ENCODE measurements at regions not wholly inside any gene's neighbourhood (a gene's known extent, or its start where the extent isn't known, plus 50 kb on each side); places are given as distances from the start of the nearest gene placed in this dataset.

DNA sequence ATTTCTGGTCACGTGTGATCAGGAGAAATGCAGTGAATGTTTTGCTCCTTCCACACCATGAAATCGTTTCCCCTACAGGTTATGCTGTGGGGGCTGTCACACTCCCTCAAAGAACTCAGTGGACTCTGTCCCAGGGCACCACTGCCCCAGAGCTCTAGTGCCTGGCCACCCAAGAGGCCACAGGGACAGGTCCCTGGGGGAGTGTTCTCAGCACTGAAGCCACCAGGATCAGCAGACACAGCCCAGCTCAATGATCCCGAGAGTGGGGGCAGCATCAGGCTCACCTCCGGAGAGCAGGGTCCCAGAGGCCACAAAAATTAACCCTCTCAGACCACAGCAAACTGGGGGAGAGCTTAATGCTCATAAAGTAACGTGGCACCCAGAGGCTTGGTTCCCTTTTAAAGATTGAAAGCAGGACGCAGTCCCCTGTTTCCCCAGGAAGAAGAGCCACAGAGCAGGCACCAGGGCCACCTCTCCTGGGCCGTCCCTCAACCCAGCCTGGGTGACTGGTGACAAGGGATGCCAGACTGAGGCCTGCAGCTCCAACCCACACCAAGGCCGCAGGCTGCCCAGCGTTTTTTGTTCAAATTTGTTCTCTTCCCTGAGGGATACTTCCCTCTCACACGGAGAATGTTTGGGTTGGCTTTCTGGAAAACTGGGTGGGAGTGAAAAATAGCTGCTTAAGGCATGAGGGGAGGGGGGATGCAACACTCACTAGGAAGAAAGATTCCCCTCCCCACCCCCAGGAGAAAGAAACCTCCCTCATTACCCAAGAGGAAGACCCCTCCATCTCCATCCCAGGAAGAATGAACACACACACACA lies 123.3 kb upstream of the IGF1R start:
- FAIRE-seq: no peak
- CTCF ChIA-PET: interaction anchor here (1.0 to 7.9 kb wide), 5 partner anchors 44 to 550 kb away, joined by 3 to 90 read pairs (median 3); no protein-coding TSS in a partner anchor
- 66% methylated on average over 9 of the region's 10 CpGs for WGBS (ENCODE audit: missing lambda C conversion rate)

GRCh38 chr15:98525661-98526001 lies 122.7 kb upstream of the IGF1R start:
- no peak for DNase-seq (ENCODE audit: low read depth in 1 of 2, low spot score in 1 of 2)
- Histone ChIP-seq H3K4me2 (no peak overlapping the region), H3K9me3 (no peaks in the 10 kb centered on the region), H3K4me1 (no peaks in the 10 kb centered on the region), H3K27ac (no peak overlapping the region), H3K4me3 (no peak overlapping the region)
- TF ChIP-seq FOXS1 (CRISPR knock-in tag; IDR thresholded peaks at IDR 0.05) (no peak), NFE2L2 (conservative IDR thresholded peaks at IDR 0.05; ENCODE audit: low read length) (no peak), EHMT2 (IDR thresholded peaks at IDR 0.05; ENCODE audit: low read depth) (no peak), RFX5 (IDR thresholded peaks at IDR 0.05) (no peak), EHF (CRISPR knock-in tag; IDR thresholded peaks at IDR 0.05) (no peak), MAZ (IDR thresholded peaks at IDR 0.05; ENCODE audit: borderline replicate concordance, low read depth, low read length) (no peak), KDM1A (IDR thresholded peaks at IDR 0.05; ENCODE audit: low read depth) (no peak), POLR2AphosphoS2 (conservative IDR thresholded peaks at IDR 0.05; ENCODE audit: low read length) (no peak), RAD21 (conservative IDR thresholded peaks at IDR 0.05 in 1 of 2, IDR thresholded peaks at IDR 0.05 in 1 of 2) (no peak), ZNF302 (CRISPR knock-in tag; IDR thresholded peaks at IDR 0.05) (no peak)
- TF ChIP-seq, protein P1, sequence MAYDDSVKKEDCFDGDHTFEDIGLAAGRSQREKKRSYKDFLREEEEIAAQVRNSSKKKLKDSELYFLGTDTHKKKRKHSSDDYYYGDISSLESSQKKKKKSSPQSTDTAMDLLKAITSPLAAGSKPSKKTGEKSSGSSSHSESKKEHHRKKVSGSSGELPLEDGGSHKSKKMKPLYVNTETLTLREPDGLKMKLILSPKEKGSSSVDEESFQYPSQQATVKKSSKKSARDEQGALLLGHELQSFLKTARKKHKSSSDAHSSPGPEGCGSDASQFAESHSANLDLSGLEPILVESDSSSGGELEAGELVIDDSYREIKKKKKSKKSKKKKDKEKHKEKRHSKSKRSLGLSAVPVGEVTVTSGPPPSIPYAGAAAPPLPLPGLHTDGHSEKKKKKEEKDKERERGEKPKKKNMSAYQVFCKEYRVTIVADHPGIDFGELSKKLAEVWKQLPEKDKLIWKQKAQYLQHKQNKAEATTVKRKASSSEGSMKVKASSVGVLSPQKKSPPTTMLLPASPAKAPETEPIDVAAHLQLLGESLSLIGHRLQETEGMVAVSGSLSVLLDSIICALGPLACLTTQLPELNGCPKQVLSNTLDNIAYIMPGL (CRISPR knock-in tag; IDR thresholded peaks at IDR 0.05; ENCODE audit: borderline replicate concordance): no peak
- TF ChIP-seq, protein P2, sequence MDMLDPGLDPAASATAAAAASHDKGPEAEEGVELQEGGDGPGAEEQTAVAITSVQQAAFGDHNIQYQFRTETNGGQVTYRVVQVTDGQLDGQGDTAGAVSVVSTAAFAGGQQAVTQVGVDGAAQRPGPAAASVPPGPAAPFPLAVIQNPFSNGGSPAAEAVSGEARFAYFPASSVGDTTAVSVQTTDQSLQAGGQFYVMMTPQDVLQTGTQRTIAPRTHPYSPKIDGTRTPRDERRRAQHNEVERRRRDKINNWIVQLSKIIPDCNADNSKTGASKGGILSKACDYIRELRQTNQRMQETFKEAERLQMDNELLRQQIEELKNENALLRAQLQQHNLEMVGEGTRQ (IDR thresholded peaks at IDR 0.05): no peak
- WGBS (ENCODE audit: missing lambda C conversion rate): 90% methylated on average over 13 of the region's 13 CpGs
- POLR2A ChIA-PET: no interaction called here
- CTCF ChIA-PET: interaction anchor here (1.1 to 1.7 kb wide), 2 partner anchors 43 to 379 kb away, joined by 3 to 4 read pairs; no protein-coding TSS in a partner anchor
- FAIRE-seq: no peak
- no peak for ATAC-seq

More for the DNA sequence above, 123.3 kb upstream of the IGF1R start:
- no peaks in the 10 kb centered on the region for H3K9me3 ChIP-seq
- no peak for TF ChIP-seq CHD2 (IDR thresholded peaks at IDR 0.05; ENCODE audit: low read length, partially characterized antibody)
- TF ChIP-seq EHMT2 (IDR thresholded peaks at IDR 0.05; ENCODE audit: low read depth): no peak
- TF ChIP-seq TFCP2L1 (CRISPR knock-in tag; IDR thresholded peaks at IDR 0.05): no peak
- TF ChIP-seq RFX5 (IDR thresholded peaks at IDR 0.05): no peak
- no peak for TF ChIP-seq FOSB (CRISPR knock-in tag; IDR thresholded peaks at IDR 0.05)
- TF ChIP-seq, protein P3, sequence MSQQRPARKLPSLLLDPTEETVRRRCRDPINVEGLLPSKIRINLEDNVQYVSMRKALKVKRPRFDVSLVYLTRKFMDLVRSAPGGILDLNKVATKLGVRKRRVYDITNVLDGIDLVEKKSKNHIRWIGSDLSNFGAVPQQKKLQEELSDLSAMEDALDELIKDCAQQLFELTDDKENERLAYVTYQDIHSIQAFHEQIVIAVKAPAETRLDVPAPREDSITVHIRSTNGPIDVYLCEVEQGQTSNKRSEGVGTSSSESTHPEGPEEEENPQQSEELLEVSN (IDR thresholded peaks at IDR 0.05; ENCODE audit: borderline replicate concordance, low read depth): no peak
- TF ChIP-seq, protein P4, sequence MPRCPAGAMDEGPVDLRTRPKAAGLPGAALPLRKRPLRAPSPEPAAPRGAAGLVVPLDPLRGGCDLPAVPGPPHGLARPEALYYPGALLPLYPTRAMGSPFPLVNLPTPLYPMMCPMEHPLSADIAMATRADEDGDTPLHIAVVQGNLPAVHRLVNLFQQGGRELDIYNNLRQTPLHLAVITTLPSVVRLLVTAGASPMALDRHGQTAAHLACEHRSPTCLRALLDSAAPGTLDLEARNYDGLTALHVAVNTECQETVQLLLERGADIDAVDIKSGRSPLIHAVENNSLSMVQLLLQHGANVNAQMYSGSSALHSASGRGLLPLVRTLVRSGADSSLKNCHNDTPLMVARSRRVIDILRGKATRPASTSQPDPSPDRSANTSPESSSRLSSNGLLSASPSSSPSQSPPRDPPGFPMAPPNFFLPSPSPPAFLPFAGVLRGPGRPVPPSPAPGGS (IDR thresholded peaks at IDR 0.05): no peak
- TF ChIP-seq RCOR1 (IDR thresholded peaks at IDR 0.05; ENCODE audit: low read depth, low read length): no peak
- no peak for TF ChIP-seq EHF (CRISPR knock-in tag; IDR thresholded peaks at IDR 0.05)
- no peak for TF ChIP-seq SREBF2 (IDR thresholded peaks at IDR 0.05)
- TF ChIP-seq, protein P5, sequence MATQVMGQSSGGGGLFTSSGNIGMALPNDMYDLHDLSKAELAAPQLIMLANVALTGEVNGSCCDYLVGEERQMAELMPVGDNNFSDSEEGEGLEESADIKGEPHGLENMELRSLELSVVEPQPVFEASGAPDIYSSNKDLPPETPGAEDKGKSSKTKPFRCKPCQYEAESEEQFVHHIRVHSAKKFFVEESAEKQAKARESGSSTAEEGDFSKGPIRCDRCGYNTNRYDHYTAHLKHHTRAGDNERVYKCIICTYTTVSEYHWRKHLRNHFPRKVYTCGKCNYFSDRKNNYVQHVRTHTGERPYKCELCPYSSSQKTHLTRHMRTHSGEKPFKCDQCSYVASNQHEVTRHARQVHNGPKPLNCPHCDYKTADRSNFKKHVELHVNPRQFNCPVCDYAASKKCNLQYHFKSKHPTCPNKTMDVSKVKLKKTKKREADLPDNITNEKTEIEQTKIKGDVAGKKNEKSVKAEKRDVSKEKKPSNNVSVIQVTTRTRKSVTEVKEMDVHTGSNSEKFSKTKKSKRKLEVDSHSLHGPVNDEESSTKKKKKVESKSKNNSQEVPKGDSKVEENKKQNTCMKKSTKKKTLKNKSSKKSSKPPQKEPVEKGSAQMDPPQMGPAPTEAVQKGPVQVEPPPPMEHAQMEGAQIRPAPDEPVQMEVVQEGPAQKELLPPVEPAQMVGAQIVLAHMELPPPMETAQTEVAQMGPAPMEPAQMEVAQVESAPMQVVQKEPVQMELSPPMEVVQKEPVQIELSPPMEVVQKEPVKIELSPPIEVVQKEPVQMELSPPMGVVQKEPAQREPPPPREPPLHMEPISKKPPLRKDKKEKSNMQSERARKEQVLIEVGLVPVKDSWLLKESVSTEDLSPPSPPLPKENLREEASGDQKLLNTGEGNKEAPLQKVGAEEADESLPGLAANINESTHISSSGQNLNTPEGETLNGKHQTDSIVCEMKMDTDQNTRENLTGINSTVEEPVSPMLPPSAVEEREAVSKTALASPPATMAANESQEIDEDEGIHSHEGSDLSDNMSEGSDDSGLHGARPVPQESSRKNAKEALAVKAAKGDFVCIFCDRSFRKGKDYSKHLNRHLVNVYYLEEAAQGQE (IDR thresholded peaks at IDR 0.05): no peak
- TF ChIP-seq MAFK (IDR thresholded peaks at IDR 0.05; ENCODE audit: partially characterized antibody): no peak
- TF ChIP-seq NFE2L2 (conservative IDR thresholded peaks at IDR 0.05; ENCODE audit: low read length): no peak
- TF ChIP-seq ZSCAN20 (CRISPR knock-in tag; IDR thresholded peaks at IDR 0.05): no peak
- no peak for TF ChIP-seq HOXB5 (CRISPR knock-in tag; IDR thresholded peaks at IDR 0.05)
- TF ChIP-seq, protein P6, sequence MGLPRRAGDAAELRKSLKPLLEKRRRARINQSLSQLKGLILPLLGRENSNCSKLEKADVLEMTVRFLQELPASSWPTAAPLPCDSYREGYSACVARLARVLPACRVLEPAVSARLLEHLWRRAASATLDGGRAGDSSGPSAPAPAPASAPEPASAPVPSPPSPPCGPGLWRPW (IDR thresholded peaks at IDR 0.05): no peak
- TF ChIP-seq ESRRA (IDR thresholded peaks at IDR 0.05; ENCODE audit: borderline replicate concordance, low read length): no peak
- TF ChIP-seq, protein P2 (IDR thresholded peaks at IDR 0.05): no peak
- no peak for TF ChIP-seq ZFP36 (IDR thresholded peaks at IDR 0.05; ENCODE audit: borderline replicate concordance, partially characterized antibody)
- POLR2A ChIA-PET: no interaction called here
- no peak overlapping the region for H3K4me3 ChIP-seq
- DNase-seq (ENCODE audit: low read depth in 1 of 2, low spot score in 1 of 2) (no peak), ATAC-seq (no peak)
- no peak overlapping the region for H3K27ac ChIP-seq
- H3K4me1 ChIP-seq: no peaks in the 10 kb centered on the region
- no peak overlapping the region for H3K4me2 ChIP-seq

All from A549 (cell line).